ENCODE measurements at regions not wholly inside any gene's neighbourhood (a gene's known extent, or its start where the extent isn't known, plus 50 kb on each side); places are given as distances from the start of the nearest gene placed in this dataset.

GRCh38 chr3:17811646-17812045 lies 69.2 kb upstream of the TBC1D5 start:
- TF ChIP-seq, protein P1, sequence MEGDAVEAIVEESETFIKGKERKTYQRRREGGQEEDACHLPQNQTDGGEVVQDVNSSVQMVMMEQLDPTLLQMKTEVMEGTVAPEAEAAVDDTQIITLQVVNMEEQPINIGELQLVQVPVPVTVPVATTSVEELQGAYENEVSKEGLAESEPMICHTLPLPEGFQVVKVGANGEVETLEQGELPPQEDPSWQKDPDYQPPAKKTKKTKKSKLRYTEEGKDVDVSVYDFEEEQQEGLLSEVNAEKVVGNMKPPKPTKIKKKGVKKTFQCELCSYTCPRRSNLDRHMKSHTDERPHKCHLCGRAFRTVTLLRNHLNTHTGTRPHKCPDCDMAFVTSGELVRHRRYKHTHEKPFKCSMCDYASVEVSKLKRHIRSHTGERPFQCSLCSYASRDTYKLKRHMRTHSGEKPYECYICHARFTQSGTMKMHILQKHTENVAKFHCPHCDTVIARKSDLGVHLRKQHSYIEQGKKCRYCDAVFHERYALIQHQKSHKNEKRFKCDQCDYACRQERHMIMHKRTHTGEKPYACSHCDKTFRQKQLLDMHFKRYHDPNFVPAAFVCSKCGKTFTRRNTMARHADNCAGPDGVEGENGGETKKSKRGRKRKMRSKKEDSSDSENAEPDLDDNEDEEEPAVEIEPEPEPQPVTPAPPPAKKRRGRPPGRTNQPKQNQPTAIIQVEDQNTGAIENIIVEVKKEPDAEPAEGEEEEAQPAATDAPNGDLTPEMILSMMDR (conservative IDR thresholded peaks at IDR 0.05; ENCODE audit: low read depth, low read length) = no peak
- Histone ChIP-seq H3K27me3 (ENCODE audit: insufficient read depth, low read depth) (no peaks in the 10 kb centered on the region), H2AFZ (ENCODE audit: low read depth) (no peak overlapping the region), H3K36me3 (ENCODE audit: insufficient read depth) (no peaks in the 10 kb centered on the region), H3K4me1 (ENCODE audit: low read depth, poor library complexity, severe bottlenecking) (no peaks in the 10 kb centered on the region), H3K4me2 (no peak overlapping the region), H3K4me3 (IDR thresholded peaks at IDR 0.05; ENCODE audit: insufficient read depth, low read depth, low read length) (no peak overlapping the region), H3K27ac (no peak overlapping the region), H4K20me1 (ENCODE audit: insufficient read depth) (no peaks in the 10 kb centered on the region), H3K79me2 (ENCODE audit: insufficient read depth, low read depth) (no peaks in the 10 kb centered on the region), H3K9ac (no peak overlapping the region)

DNA sequence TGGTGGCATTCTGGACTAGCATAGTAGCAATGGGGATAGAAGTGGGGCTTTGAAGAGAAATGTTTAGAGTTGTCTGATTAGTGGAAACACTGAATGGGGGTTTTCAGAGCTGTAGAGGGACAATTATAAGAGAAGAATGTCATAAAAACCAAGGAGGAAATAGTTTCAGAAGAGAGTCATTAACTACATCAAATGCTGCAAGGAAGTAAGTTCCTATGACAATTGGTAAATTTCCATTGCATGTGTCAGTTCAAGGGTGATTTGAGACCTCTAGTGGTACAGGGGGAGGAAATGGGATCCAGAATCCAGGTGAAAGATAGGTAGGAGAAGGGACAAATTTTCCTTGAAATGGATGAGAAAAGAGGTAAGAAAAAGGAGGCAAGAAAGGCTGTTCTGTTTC lies 68.3 kb upstream of the TBC1D5 start:
- no peaks in the 10 kb centered on the region for H4K20me1 ChIP-seq (ENCODE audit: insufficient read depth)
- no peak overlapping the region for H3K9ac ChIP-seq
- TF ChIP-seq, protein P1 (conservative IDR thresholded peaks at IDR 0.05; ENCODE audit: low read depth, low read length) = no peak
- H3K27ac ChIP-seq = no peak overlapping the region
- H3K27me3 ChIP-seq (ENCODE audit: insufficient read depth, low read depth) = no peaks in the 10 kb centered on the region
- H3K36me3 ChIP-seq (ENCODE audit: insufficient read depth) = no peaks in the 10 kb centered on the region
- H3K4me2 ChIP-seq = no peak overlapping the region
- no peaks in the 10 kb centered on the region for H3K79me2 ChIP-seq (ENCODE audit: insufficient read depth, low read depth)
- H3K4me1 ChIP-seq (ENCODE audit: low read depth, poor library complexity, severe bottlenecking) = no peaks in the 10 kb centered on the region
- no peak overlapping the region for H2AFZ ChIP-seq (ENCODE audit: low read depth)
- H3K4me3 ChIP-seq (IDR thresholded peaks at IDR 0.05; ENCODE audit: insufficient read depth, low read depth, low read length) = no peak overlapping the region

GRCh38 chr3:17808994-17809393 lies 66.6 kb upstream of the TBC1D5 start:
- Histone ChIP-seq H4K20me1 (ENCODE audit: insufficient read depth) (no peaks in the 10 kb centered on the region), H3K36me3 (ENCODE audit: insufficient read depth) (no peaks in the 10 kb centered on the region), H3K4me2 (no peak overlapping the region), H3K4me3 (IDR thresholded peaks at IDR 0.05; ENCODE audit: insufficient read depth, low read depth, low read length) (no peak overlapping the region), H2AFZ (ENCODE audit: low read depth) (no peak overlapping the region), H3K4me1 (ENCODE audit: low read depth, poor library complexity, severe bottlenecking) (no peaks in the 10 kb centered on the region), H3K9ac (no peak overlapping the region), H3K27ac (no peak overlapping the region), H3K79me2 (ENCODE audit: insufficient read depth, low read depth) (no peaks in the 10 kb centered on the region), H3K27me3 (ENCODE audit: insufficient read depth, low read depth) (no peaks in the 10 kb centered on the region)
- TF ChIP-seq, protein P1 (conservative IDR thresholded peaks at IDR 0.05; ENCODE audit: low read depth, low read length) = no peak

GRCh38 chr3:17806876-17807275 lies 64.4 kb upstream of the TBC1D5 start:
- H3K9ac ChIP-seq = no peak overlapping the region
- TF ChIP-seq, protein P1 (conservative IDR thresholded peaks at IDR 0.05; ENCODE audit: low read depth, low read length) = no peak
- no peak overlapping the region for H2AFZ ChIP-seq (ENCODE audit: low read depth)

More at GRCh38 chr3:17806876-17807275, 64.4 kb upstream of the TBC1D5 start:
- no peak overlapping the region for H3K27ac ChIP-seq
- no peaks in the 10 kb centered on the region for H4K20me1 ChIP-seq (ENCODE audit: insufficient read depth)
- no peak overlapping the region for H3K4me2 ChIP-seq
- H3K79me2 ChIP-seq (ENCODE audit: insufficient read depth, low read depth) = no peaks in the 10 kb centered on the region
- H3K4me1 ChIP-seq (ENCODE audit: low read depth, poor library complexity, severe bottlenecking) = no peaks in the 10 kb centered on the region
- H3K4me3 ChIP-seq (IDR thresholded peaks at IDR 0.05; ENCODE audit: insufficient read depth, low read depth, low read length) = no peak overlapping the region
- H3K27me3 ChIP-seq (ENCODE audit: insufficient read depth, low read depth) = no peaks in the 10 kb centered on the region
- no peaks in the 10 kb centered on the region for H3K36me3 ChIP-seq (ENCODE audit: insufficient read depth)
